Liver (tissue), 8 donors: ENCODE measurements at regions not wholly inside any gene's neighbourhood (a gene's known extent, or its start where the extent isn't known, plus 50 kb on each side); places are given as distances from the start of the nearest gene placed in this dataset.

Source experiments
- DNase-seq: peaks from one replicate; pipeline ENCODE4 v3.0.0-alpha.2; 2017; ENCODE audit warnings: low spot score
- H3K27ac ChIP-seq, 2 donors: one replicate each; pipeline ENCODE4 v1.7.0; 2013; ENCODE audit warnings: inconsistent platforms in 2 of 2, low read length in 2 of 2, control low read depth in 1 of 2, low read depth in 1 of 2, mild to moderate bottlenecking in 1 of 2
- H3K27me3 ChIP-seq, 4 donors: one replicate each; pipeline versions ENCODE4 v1.6.1 to v1.7.0; 2013; ENCODE audit warnings: low read length in 3 of 4, inconsistent platforms in 1 of 4, mild to moderate bottlenecking in 1 of 4, moderate library complexity in 1 of 4; ENCODE audit not compliant: control insufficient read depth in 4 of 4, insufficient read depth in 4 of 4
- H3K36me3 ChIP-seq, 4 donors: one replicate each; pipeline versions ENCODE4 v1.6.1 to v1.7.0; 2013; ENCODE audit warnings: low read length in 3 of 4, mild to moderate bottlenecking in 3 of 4, low read depth in 1 of 4, moderate library complexity in 1 of 4; ENCODE audit not compliant: control insufficient read depth in 4 of 4, insufficient read depth in 3 of 4
- H3K4me1 ChIP-seq, 4 donors: one replicate each; pipeline versions ENCODE4 v1.6.1 to v1.7.0; 2013; ENCODE audit warnings: low read length in 3 of 4, mild to moderate bottlenecking in 3 of 4, moderate library complexity in 1 of 4; ENCODE audit not compliant: control insufficient read depth in 4 of 4, insufficient read depth in 4 of 4
- H3K4me3 ChIP-seq, 3 donors: one replicate each; pipeline versions ENCODE4 v1.6.1 to v1.7.0; 2013; ENCODE audit warnings: low read length in 3 of 3, control low read depth in 1 of 3, low read depth in 1 of 3, mild to moderate bottlenecking in 1 of 3
- H3K9ac ChIP-seq, 2 donors: one replicate each; pipeline ENCODE4 v1.7.0; 2013; ENCODE audit warnings: low read length in 2 of 2, mild to moderate bottlenecking in 2 of 2, moderate library complexity in 2 of 2, control low read depth in 1 of 2, low read depth in 1 of 2
- H3K9me3 ChIP-seq, 4 donors: one replicate each; pipeline versions ENCODE4 v1.6.1 to v1.7.0; 2013; ENCODE audit warnings: low read length in 3 of 4; ENCODE audit not compliant: control insufficient read depth in 4 of 4
- FOXA1 ChIP-seq: IDR thresholded peaks from 2 replicates; pipeline ENCODE4 v1.6.1; 2016; ENCODE audit warnings: antibody characterized with exemption
- FOXA2 ChIP-seq: IDR thresholded peaks from 2 replicates; pipeline ENCODE4 v1.6.1; 2016; ENCODE audit warnings: antibody characterized with exemption
- GABPA ChIP-seq, 2 donors: IDR thresholded peaks in 1 of 2; conservative IDR thresholded peaks in 1 of 2; 2 replicates each; pipeline ENCODE4 v1.6.1; 2016; ENCODE audit warnings: antibody characterized with exemption in 2 of 2, mild to moderate bottlenecking in 1 of 2, moderate library complexity in 1 of 2
- HNF4A ChIP-seq, 2 donors: conservative IDR thresholded peaks; 2 replicates each; pipeline ENCODE4 v1.6.1; 2016; ENCODE audit warnings: antibody characterized with exemption in 2 of 2, mild to moderate bottlenecking in 2 of 2
- HNF4G ChIP-seq: IDR thresholded peaks from 2 replicates; pipeline ENCODE4 v1.6.1; 2016; ENCODE audit warnings: antibody characterized with exemption
- JUND ChIP-seq, 2 donors: IDR thresholded peaks; 2 replicates each; pipeline ENCODE4 v1.6.1; 2016; ENCODE audit warnings: antibody characterized with exemption in 2 of 2
- NR2F2 ChIP-seq: IDR thresholded peaks from 2 replicates; pipeline ENCODE4 v1.6.1; 2016; ENCODE audit warnings: antibody characterized with exemption
- RAD21 ChIP-seq, 2 donors: IDR thresholded peaks; 2 replicates each; pipeline ENCODE4 v1.6.1; 2016; ENCODE audit warnings: antibody characterized with exemption in 2 of 2, mild to moderate bottlenecking in 2 of 2
- RXRA ChIP-seq, 2 donors: IDR thresholded peaks; 2 replicates each; pipeline ENCODE4 v1.6.1; 2017 to 2018; ENCODE audit warnings: antibody characterized with exemption in 2 of 2, mild to moderate bottlenecking in 1 of 2
- SP1 ChIP-seq: IDR thresholded peaks from 2 replicates; pipeline ENCODE4 v1.6.1; 2018; ENCODE audit warnings: antibody characterized with exemption, mild to moderate bottlenecking
- TAF1 ChIP-seq: conservative IDR thresholded peaks from 2 replicates; pipeline ENCODE4 v1.6.1; 2016; ENCODE audit warnings: antibody characterized with exemption, mild to moderate bottlenecking
- YY1 ChIP-seq: IDR thresholded peaks from 2 replicates; pipeline ENCODE4 v1.6.1; 2016; ENCODE audit warnings: antibody characterized with exemption, mild to moderate bottlenecking
- WGBS: extraction: QIAGEN DNeasy Blood & Tissue Kit; methylation state at CpG from one replicate; pipeline ENCODE4 v1.1.7; 2013; 5-methylcytosine and 5-hydroxymethylcytosine counted together
- TF ChIP-seq, protein P1 (sequence below): fragments of 150-350 bp; IDR thresholded peaks from 2 replicates; pipeline ENCODE4 v1.5.1; 2017; ENCODE audit warnings: improper control_type of control experiment, low read depth, low read length; ENCODE audit not compliant: missing input control
- TF ChIP-seq, protein P2 (sequence below): IDR thresholded peaks from 2 replicates; pipeline ENCODE4 v1.6.1; 2016; ENCODE audit warnings: antibody characterized with exemption
- TF ChIP-seq, protein P3 (sequence below): IDR thresholded peaks from 2 replicates; pipeline ENCODE4 v1.6.1; 2016; ENCODE audit warnings: antibody characterized with exemption, mild to moderate bottlenecking
- TF ChIP-seq, protein P4 (sequence below): IDR thresholded peaks from 2 replicates; pipeline ENCODE4 v1.6.1; 2016; ENCODE audit warnings: antibody characterized with exemption
- TF ChIP-seq, protein P5 (sequence below): IDR thresholded peaks from 2 replicates; pipeline ENCODE4 v1.6.1; 2016; ENCODE audit warnings: antibody characterized with exemption
- donor health status: healthy.
- donor health status: healthy.
- donor health status: healthy.
- donor health status: healthy.
- donor health status: healthy.

DNA sequence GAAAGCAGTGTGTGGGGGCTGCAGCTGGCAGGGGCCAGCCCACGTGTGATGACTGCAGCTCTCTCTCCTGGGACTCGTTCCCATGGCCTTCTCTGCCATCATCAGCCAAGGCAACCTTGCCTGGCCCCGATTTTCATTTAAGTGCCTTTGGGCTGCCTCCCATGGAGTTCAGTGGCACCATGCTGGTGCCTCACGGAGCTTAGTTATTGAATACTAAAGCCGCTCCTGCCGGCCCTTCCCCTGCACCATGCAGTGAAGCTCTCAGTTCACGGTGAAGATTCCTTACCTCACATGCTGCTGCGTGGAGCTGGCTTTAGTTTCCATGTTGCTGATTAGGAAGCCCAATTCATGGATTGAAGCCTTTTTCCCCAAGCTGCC, 141.5 kb upstream of the EEPD1 start:
- Histone ChIP-seq H3K27me3 (no peaks in the 10 kb centered on the region), H3K4me1 (no peaks in the 10 kb centered on the region), H3K9me3 (no peaks in the 10 kb centered on the region), H3K4me3 (no peak overlapping the region), H3K36me3 (no peaks in the 10 kb centered on the region), H3K9ac (no peak overlapping the region), H3K27ac (no peak overlapping the region)
- DNase-seq = no peak
- 65% methylated on average over 8 of the region's 8 CpGs for WGBS
- no peak for TF ChIP-seq YY1
- TF ChIP-seq, protein P1, sequence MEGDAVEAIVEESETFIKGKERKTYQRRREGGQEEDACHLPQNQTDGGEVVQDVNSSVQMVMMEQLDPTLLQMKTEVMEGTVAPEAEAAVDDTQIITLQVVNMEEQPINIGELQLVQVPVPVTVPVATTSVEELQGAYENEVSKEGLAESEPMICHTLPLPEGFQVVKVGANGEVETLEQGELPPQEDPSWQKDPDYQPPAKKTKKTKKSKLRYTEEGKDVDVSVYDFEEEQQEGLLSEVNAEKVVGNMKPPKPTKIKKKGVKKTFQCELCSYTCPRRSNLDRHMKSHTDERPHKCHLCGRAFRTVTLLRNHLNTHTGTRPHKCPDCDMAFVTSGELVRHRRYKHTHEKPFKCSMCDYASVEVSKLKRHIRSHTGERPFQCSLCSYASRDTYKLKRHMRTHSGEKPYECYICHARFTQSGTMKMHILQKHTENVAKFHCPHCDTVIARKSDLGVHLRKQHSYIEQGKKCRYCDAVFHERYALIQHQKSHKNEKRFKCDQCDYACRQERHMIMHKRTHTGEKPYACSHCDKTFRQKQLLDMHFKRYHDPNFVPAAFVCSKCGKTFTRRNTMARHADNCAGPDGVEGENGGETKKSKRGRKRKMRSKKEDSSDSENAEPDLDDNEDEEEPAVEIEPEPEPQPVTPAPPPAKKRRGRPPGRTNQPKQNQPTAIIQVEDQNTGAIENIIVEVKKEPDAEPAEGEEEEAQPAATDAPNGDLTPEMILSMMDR = no peak
- TF ChIP-seq, protein P2, sequence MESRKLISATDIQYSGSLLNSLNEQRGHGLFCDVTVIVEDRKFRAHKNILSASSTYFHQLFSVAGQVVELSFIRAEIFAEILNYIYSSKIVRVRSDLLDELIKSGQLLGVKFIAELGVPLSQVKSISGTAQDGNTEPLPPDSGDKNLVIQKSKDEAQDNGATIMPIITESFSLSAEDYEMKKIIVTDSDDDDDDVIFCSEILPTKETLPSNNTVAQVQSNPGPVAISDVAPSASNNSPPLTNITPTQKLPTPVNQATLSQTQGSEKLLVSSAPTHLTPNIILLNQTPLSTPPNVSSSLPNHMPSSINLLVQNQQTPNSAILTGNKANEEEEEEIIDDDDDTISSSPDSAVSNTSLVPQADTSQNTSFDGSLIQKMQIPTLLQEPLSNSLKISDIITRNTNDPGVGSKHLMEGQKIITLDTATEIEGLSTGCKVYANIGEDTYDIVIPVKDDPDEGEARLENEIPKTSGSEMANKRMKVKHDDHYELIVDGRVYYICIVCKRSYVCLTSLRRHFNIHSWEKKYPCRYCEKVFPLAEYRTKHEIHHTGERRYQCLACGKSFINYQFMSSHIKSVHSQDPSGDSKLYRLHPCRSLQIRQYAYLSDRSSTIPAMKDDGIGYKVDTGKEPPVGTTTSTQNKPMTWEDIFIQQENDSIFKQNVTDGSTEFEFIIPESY = no peak
- no peak for TF ChIP-seq RXRA (IDR thresholded peaks at IDR 0.05)
- TF ChIP-seq NR2F2 = no peak
- no peak for TF ChIP-seq HNF4G
- no peak for TF ChIP-seq FOXA1
- TF ChIP-seq, protein P3, sequence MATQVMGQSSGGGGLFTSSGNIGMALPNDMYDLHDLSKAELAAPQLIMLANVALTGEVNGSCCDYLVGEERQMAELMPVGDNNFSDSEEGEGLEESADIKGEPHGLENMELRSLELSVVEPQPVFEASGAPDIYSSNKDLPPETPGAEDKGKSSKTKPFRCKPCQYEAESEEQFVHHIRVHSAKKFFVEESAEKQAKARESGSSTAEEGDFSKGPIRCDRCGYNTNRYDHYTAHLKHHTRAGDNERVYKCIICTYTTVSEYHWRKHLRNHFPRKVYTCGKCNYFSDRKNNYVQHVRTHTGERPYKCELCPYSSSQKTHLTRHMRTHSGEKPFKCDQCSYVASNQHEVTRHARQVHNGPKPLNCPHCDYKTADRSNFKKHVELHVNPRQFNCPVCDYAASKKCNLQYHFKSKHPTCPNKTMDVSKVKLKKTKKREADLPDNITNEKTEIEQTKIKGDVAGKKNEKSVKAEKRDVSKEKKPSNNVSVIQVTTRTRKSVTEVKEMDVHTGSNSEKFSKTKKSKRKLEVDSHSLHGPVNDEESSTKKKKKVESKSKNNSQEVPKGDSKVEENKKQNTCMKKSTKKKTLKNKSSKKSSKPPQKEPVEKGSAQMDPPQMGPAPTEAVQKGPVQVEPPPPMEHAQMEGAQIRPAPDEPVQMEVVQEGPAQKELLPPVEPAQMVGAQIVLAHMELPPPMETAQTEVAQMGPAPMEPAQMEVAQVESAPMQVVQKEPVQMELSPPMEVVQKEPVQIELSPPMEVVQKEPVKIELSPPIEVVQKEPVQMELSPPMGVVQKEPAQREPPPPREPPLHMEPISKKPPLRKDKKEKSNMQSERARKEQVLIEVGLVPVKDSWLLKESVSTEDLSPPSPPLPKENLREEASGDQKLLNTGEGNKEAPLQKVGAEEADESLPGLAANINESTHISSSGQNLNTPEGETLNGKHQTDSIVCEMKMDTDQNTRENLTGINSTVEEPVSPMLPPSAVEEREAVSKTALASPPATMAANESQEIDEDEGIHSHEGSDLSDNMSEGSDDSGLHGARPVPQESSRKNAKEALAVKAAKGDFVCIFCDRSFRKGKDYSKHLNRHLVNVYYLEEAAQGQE = no peak
- TF ChIP-seq, protein P4, sequence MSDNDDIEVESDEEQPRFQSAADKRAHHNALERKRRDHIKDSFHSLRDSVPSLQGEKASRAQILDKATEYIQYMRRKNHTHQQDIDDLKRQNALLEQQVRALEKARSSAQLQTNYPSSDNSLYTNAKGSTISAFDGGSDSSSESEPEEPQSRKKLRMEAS = no peak

DNA sequence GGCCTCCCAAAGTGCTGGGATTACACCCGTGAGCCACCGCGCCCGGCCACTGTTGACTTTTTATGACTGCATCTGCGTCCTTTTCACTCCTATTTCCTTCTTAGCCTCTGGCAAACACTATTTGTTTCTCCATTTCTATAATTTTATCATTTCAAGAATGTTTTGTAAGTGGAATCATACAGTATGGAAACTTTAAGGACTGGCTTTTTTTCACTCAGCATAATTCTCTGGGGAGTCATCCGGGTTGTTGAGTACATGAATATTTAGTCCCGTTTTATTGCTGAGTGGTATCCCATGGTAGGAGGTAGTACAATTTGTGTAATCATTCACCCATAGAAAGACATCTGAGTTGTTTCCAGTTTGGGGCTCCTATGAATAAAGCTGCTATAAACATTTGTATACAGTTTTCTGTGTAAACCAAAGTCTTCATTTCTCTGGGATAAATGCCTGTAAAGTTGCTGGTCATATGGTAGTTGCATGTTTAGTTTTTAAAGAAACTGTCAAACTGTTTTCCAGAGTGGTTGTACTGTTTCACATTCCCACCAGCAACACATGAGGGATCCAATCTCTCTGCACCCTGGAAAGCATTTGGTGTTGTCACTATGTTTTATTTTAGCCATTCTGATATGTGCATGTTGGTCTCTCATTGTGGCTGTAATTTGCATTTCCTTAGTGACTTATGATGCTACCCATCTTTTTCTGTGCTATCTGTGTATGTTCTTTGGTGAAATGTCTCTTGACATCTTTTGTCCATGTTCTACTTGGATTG, 139.6 kb upstream of the EEPD1 start:
- DNase-seq = no peak
- no peaks in the 10 kb centered on the region for H3K36me3 ChIP-seq
- H3K9ac ChIP-seq = no peak overlapping the region
- no peak overlapping the region for H3K4me3 ChIP-seq
- no peaks in the 10 kb centered on the region for H3K27me3 ChIP-seq
- H3K27ac ChIP-seq = no peak overlapping the region
- H3K4me1 ChIP-seq = no peaks in the 10 kb centered on the region
- TF ChIP-seq RXRA (IDR thresholded peaks at IDR 0.05) = no peak
- TF ChIP-seq FOXA2 = no peak
- TF ChIP-seq, protein P4 = no peak
- TF ChIP-seq HNF4A (conservative IDR thresholded peaks at IDR 0.05) = no peak
- TF ChIP-seq TAF1 = no peak
- TF ChIP-seq, protein P3 = no peak
- TF ChIP-seq, protein P1 = no peak
- no peak for TF ChIP-seq HNF4G
- TF ChIP-seq FOXA1 = no peak
- TF ChIP-seq JUND (IDR thresholded peaks at IDR 0.05) = no peak
- no peak for TF ChIP-seq SP1
- TF ChIP-seq, protein P5, sequence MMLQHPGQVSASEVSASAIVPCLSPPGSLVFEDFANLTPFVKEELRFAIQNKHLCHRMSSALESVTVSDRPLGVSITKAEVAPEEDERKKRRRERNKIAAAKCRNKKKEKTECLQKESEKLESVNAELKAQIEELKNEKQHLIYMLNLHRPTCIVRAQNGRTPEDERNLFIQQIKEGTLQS = no peak
- no peak for TF ChIP-seq RAD21 (IDR thresholded peaks at IDR 0.05)
- no peak for TF ChIP-seq GABPA (IDR thresholded peaks at IDR 0.05 in 1 of 2, conservative IDR thresholded peaks at IDR 0.05 in 1 of 2)
- TF ChIP-seq YY1 = no peak
- H3K9me3 ChIP-seq = no peaks in the 10 kb centered on the region
- 86% methylated on average over 7 of the region's 7 CpGs for WGBS
